GM12892 (cell line): ENCODE measurements at regions not wholly inside any gene's neighbourhood (a gene's known extent, or its start where the extent isn't known, plus 50 kb on each side); places are given as distances from the start of the nearest gene placed in this dataset.
"Not testable (repeated sequence)": the region's sequence is repeated elsewhere in the genome, so short reads cannot be mapped to it uniquely, and the experiment has no call there.

Experiments used
- DNase-seq: peaks from one replicate; pipeline ENCODE4 v3.0.0; 2011; ENCODE audit not compliant: insufficient read length
- FAIRE-seq: peaks from 2 replicates; lab custom pipeline; 2011; peaks lifted over from hg19 to GRCh38; lab: Jason Lieb, UNC
- POLR2A ChIP-seq: IDR thresholded peaks from 2 replicates; pipeline ENCODE4 v1.6.1; 2011; ENCODE audit warnings: low read depth, low read length, control low read depth
- POLR2AphosphoS5 ChIP-seq: IDR thresholded peaks from 2 replicates; pipeline ENCODE4 v1.6.1; 2011; ENCODE audit warnings: low read depth, low read length, control low read depth
- TAF1 ChIP-seq: IDR thresholded peaks from 2 replicates; pipeline ENCODE4 v1.6.1; 2011; ENCODE audit warnings: low read depth, mild to moderate bottlenecking, control low read depth, low read length, borderline replicate concordance

- DNase-seq (no peak), FAIRE-seq (no peak)
- no peak for TF ChIP-seq POLR2AphosphoS5
- no peak for TF ChIP-seq POLR2A
- no peak for TF ChIP-seq TAF1
Measured at GRCh38 chr7:24152356-24152755, 131.6 kb upstream of the NPY start.

GRCh38 chr7:24152877-24153472 is 131.0 kb upstream of the NPY start:
- no peak for TF ChIP-seq POLR2A
- DNase-seq (no peak), FAIRE-seq (no peak)

DNA sequence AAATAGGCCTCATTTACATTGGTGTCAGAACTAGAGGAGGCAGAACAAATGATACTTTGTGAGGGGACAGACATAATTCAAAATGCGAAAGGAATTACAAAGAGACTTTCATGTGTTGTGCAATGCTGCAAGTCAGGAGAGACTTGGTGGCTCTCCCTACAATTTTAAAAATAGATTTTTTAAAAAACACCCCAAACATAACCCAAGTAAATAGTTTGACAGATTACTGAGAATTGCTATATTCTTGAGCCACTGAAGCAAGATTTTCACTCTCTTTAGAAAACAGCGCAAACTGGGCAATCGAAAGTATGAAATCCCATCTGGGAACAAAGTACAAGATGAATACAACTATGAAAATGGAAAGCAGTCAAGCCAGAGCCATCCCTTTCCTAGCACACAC is 126.3 kb upstream of the NPY start:
- FAIRE-seq (no peak), DNase-seq (no peak)
- TF ChIP-seq POLR2A (no peak), TAF1 (no peak), POLR2AphosphoS5 (no peak)

DNA sequence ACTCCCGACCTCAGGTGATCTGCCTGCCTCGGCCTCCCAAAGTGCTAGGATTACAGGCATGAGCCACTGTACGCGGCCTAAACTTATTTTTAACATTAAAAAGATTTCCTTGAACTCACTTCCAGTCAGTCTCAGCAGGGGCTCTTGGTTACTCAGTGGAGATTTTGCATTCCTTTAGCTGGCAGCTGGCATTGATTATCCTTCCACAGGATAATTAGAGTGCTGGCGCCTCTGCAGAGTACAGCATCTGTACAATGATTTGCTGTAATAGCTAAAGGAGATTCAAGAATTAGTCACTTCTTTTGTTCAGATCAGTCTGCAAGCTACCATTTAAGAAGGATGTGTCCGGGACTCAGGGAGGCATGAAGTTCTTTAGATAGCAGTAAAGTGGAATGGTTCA is 125.0 kb upstream of the NPY start:
- no peak for TF ChIP-seq POLR2A
- TF ChIP-seq POLR2AphosphoS5: no peak
- TF ChIP-seq TAF1: no peak
- FAIRE-seq: no peak
- no peak for DNase-seq

DNA sequence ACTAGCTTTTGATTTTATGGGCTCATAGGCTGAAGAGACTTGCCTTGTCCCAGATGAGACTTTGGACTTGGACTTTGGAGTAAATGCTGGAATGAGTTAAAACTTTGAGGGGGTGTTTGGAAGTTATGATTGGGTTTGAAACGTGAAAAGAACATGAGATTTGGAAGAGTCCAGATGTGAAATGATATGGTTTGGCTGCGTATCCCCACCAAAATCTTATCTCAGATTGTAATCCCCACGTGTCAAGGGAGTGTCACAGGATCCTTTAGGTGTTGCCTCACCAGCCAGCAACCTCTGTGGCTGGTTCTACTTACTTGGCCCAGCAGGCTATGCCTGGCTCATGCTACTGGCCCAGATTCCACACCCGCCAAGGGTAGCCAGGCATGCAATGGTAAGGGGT is 119.6 kb upstream of the NPY start:
- DNase-seq (no peak), FAIRE-seq (no peak)
- TF ChIP-seq POLR2A: no peak
- no peak for TF ChIP-seq POLR2AphosphoS5
- no peak for TF ChIP-seq TAF1

DNA sequence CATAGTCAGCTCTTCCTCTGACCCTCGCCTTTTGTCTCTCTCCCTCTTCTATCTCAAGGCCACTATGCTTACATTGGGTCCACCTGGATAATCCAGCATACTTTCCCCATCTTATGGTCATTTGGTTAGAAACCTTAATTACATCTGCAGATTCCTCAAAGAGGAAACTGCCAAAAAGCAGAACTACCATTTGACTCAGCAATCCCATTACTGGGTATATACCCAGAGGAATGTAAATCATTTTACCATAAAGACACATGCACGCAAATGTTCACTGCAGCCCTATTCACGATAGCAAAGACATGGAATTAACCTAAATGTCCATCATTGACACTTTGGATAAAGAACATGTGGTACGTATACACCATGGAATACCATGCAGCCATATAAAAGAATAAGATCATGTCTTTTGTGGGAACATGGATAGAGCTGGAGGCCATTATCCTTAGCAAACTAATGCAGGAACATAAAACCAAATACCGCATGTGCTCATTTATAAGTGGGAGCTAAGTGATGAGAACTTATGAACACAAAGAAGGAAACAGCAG is 114.8 kb upstream of the NPY start:
- no peak for FAIRE-seq
- DNase-seq: no peak
- TF ChIP-seq POLR2A: no peak
- TF ChIP-seq TAF1: no peak
- TF ChIP-seq POLR2AphosphoS5: no peak

DNA sequence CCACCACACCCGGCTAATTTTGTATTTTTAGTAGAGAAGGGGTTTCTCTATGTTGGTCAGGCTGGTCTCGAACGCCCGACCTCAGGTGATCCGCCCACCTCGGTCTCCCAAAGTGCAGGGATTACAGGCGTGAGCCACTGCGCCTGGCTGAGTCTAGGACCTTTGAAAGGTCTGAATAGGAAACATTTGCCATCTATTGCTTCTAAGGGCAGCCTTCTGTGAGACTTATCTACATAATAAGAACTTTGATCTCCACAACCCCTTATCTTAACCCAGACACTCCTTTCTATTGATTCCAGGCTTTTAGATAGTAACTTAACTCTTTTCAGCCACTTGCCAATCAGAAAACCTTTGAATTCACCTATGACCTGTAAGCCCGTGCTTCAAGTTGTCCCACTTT is 112.0 kb upstream of the NPY start:
- DNase-seq, FAIRE-seq: not testable (repeated sequence)

DNA sequence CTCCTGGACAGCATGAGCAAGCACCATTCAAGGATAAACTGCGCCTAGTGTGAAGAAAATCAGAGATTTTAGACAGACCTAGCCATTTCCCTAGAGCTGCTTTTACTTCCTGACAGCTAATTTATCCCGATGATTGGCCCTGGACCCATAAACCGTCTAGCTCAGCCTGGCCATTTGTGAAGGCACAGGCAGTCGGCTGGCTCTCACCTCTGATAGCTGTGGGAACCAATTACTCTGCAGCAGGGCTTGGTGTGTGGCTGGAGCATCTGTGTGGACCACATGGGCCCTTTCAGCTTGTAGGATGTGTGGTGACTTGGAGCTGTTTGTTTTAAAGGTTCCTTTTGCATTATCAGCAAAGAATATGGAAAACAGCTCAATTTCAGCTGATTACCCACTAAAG is 111.1 kb upstream of the NPY start:
- TF ChIP-seq POLR2AphosphoS5 (no peak), POLR2A (no peak), TAF1 (no peak)
- DNase-seq (no peak), FAIRE-seq (no peak)

DNA sequence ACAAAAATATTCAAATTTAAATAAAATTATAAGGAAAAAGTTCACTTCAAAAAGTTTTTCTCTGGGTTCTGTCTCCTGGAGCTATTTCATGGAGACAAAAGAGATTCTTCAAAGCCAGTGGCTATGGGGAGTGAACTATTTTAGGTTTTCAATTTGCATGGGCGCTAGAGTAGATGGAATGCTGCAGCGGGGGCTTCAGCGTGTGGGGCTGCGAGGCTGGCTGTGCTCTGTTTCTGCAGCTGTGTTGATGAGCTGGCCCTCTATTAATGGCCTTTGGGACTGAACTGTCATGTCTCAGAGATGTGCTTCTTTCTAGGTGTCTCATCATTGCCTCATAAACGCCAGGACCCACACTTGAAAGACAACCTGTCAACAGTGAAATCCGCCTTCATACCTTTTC is 108.4 kb upstream of the NPY start:
- no peak for FAIRE-seq
- no peak for TF ChIP-seq POLR2AphosphoS5
- TF ChIP-seq TAF1: no peak
- TF ChIP-seq POLR2A: no peak
- no peak for DNase-seq

DNA sequence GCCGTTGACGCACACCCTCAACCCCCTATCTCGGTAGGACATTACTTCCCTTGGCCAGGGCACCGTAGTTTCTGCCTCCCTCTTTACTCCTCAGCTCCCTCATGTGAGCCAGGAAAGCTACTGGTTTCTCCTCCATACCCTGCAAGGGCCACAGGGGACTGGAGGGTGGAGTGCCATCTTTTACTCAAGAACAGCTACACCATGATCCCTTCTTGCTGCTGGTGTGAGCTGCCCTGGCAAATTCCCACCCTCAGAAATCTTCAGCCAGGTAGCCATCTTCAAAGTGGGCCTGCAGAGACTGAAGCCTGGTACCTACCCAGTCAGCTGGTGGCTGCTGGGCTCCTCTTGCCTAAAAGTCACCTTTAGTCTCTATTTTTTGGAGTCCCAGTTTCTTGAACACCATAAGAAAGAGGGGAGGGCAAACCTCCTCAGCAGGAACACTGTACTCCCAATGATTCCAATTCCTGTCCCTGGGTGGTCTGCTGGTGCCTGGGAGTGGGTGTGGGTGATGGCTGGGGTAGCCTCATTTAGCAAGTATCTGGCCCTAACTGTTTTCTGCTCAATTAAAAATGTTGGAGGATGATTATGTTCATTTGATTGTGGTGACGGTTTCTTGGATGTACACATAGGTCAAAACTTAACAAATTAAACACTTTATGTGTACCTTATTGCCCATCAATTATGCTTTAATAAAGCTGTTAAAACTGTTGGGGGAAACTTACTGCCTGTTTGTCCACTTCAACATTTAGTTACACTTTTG is 105.0 kb upstream of the NPY start:
- TF ChIP-seq TAF1 (no peak), POLR2A (no peak), POLR2AphosphoS5 (no peak)
- no peak for DNase-seq
- FAIRE-seq: no peak

GRCh38 chr7:24191362-24191761 is 92.6 kb upstream of the NPY start:
- no peak for DNase-seq
- no peak for TF ChIP-seq POLR2AphosphoS5
- FAIRE-seq: no peak

GRCh38 chr7:24192053-24192452 is 91.9 kb upstream of the NPY start:
- TF ChIP-seq TAF1: no peak
- TF ChIP-seq POLR2A: no peak
- TF ChIP-seq POLR2AphosphoS5: no peak
- no peak for DNase-seq
- FAIRE-seq: no peak
